BE2C (cell line): ENCODE measurements at regions not wholly inside any gene's neighbourhood (a gene's known extent, or its start where the extent isn't known, plus 50 kb on each side); places are given as distances from the start of the nearest gene placed in this dataset.

Experiments used
- DNase-seq: peaks from one replicate; pipeline ENCODE4 v3.0.0-alpha.2; 2020
- H3K27me3 ChIP-seq: fragments of 250-450 bp; sonication (Bioruptor Pico); 2 replicates; pipeline ENCODE4 v1.5.1; 2020; ENCODE audit warnings: mild to moderate bottlenecking
- H3K36me3 ChIP-seq: fragments of 250-450 bp; sonication (Bioruptor Pico); 2 replicates; pipeline ENCODE4 v1.5.1; 2020; ENCODE audit warnings: mild to moderate bottlenecking
- H3K4me1 ChIP-seq: fragments of 250-450 bp; sonication (Bioruptor Pico); 2 replicates; pipeline ENCODE4 v1.5.1; 2020
- H3K4me3 ChIP-seq: 2 replicates; pipeline ENCODE4 v1.5.1; 2011; ENCODE audit warnings: low read depth, low read length
- H3K9me3 ChIP-seq: fragments of 250-450 bp; sonication (Bioruptor Pico); 2 replicates; pipeline ENCODE4 v1.5.1; 2020
- TF ChIP-seq, protein P1 (sequence below): IDR thresholded peaks from 2 replicates; pipeline ENCODE4 v1.5.1; 2012; ENCODE audit warnings: mild to moderate bottlenecking, low read depth, low read length

DNA sequence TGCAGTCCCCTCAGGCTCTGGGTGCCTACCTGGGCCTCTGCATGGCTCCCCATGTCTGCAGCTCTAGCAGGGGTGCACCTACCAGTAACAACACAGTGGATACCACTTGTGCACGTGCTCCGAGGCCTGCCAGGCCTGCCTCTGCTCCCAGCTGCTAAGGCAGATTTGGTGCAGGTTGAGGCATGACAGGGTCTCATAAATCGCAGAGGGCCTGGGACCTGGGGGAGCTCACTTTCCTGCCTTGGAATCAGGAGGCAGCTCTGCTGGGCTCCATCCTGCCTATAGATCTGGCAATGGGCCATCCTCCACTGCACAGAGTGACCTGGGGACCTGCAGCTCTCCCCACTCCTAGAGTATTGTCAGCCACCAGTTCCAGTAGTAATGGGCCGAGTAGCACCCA lies 121.9 kb upstream of the CXCL14 start:
- TF ChIP-seq, protein P1, sequence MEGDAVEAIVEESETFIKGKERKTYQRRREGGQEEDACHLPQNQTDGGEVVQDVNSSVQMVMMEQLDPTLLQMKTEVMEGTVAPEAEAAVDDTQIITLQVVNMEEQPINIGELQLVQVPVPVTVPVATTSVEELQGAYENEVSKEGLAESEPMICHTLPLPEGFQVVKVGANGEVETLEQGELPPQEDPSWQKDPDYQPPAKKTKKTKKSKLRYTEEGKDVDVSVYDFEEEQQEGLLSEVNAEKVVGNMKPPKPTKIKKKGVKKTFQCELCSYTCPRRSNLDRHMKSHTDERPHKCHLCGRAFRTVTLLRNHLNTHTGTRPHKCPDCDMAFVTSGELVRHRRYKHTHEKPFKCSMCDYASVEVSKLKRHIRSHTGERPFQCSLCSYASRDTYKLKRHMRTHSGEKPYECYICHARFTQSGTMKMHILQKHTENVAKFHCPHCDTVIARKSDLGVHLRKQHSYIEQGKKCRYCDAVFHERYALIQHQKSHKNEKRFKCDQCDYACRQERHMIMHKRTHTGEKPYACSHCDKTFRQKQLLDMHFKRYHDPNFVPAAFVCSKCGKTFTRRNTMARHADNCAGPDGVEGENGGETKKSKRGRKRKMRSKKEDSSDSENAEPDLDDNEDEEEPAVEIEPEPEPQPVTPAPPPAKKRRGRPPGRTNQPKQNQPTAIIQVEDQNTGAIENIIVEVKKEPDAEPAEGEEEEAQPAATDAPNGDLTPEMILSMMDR, result no peak
- no peaks in the 10 kb centered on the region for H3K27me3 ChIP-seq

DNA sequence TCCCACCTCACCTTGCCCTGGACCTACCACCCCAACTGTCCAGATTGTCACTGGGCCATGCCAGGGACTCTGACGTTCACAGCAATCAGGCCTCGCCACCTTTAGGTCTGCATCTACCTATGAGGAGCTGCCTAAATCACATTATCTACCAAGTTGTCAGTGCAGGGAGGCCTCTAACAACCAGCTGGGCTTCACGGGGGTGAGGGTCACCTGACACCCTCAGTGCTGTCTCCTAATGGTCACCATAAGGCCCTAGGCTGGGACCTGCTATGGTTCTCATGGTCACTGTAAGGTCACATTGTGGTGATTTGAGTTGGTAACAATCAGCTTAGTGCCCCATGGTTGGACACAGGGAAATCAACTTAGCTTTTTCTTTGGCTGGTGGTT lies 119.2 kb upstream of the CXCL14 start:
- Histone ChIP-seq H3K9me3 (no peaks in the 10 kb centered on the region), H3K4me3 (no peak overlapping the region), H3K27me3 (no peaks in the 10 kb centered on the region), H3K36me3 (no peaks in the 10 kb centered on the region), H3K4me1 (no peaks in the 10 kb centered on the region)
- DNase-seq, result no peak
- TF ChIP-seq, protein P1, result no peak

More for the DNA sequence above, 121.9 kb upstream of the CXCL14 start:
- no peaks in the 10 kb centered on the region for H3K9me3 ChIP-seq
- H3K4me1 ChIP-seq, result no peaks in the 10 kb centered on the region
- no peak for DNase-seq
- no peak overlapping the region for H3K4me3 ChIP-seq
- no peaks in the 10 kb centered on the region for H3K36me3 ChIP-seq

DNA sequence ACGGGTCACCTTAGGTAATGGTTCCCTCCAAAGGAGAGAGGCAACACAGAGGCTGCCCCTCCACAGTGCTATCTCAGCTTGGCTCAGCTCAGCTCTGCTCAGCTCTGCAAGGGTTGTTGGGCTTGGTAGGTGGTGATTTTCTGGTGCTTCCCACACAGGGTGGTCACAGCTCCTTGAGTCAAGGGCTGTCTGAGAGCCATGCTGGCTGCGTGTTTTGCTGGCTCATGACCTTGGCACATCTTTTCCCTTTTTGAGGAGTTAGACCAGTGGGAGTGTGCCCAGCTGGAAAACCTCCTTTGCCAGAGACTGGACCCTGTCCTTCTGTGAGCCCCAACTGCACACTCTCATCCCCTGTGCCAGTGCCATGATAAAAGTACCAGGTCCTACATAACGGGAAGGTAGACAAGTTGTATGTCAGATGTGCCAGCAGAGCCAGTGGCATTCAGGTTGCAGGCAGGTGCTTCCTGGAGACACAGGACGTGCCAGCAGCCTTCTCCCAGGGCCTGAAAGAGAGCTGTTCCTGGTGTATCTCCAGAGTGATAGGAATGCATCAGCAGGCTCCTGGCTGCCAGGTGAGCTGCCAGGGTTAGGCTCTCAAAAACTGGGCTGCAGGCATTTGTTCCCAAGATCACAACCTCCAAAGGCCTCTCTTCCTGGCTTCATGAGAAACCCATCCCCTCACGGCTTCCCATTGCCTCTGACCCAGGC lies 118.6 kb upstream of the CXCL14 start:
- Histone ChIP-seq H3K4me3 (no peak overlapping the region), H3K36me3 (no peaks in the 10 kb centered on the region), H3K4me1 (no peaks in the 10 kb centered on the region), H3K27me3 (peaks cover 3% of the 10 kb centered on the region; the same call in 1 of the 2 replicates), H3K9me3 (no peaks in the 10 kb centered on the region)
- no peak for DNase-seq
- TF ChIP-seq, protein P1, result no peak

DNA sequence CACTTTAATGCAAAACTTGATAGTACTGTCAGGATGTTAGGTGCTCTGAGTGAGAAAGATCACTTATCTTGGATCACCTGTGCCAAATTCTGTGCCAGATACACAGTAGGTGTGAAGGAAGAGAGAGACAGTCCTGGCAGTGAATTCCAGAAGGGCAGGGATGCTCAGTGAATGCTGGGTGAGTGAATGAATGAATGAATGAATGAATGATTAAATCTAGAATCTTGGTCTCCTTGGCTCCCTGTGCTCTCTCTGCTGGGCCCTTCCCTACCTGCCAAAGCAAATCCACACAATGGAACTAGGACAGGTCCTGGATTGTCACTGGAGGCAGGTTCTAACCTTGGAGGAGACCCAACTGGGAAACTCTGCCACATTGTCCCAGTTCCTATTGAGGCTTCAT lies 117.5 kb upstream of the CXCL14 start:
- DNase-seq, result no peak
- Histone ChIP-seq H3K4me1 (no peaks in the 10 kb centered on the region), H3K4me3 (no peak overlapping the region), H3K27me3 (peaks cover 4% of the 10 kb centered on the region; the same call in 1 of the 2 replicates), H3K9me3 (no peaks in the 10 kb centered on the region), H3K36me3 (no peaks in the 10 kb centered on the region)
- TF ChIP-seq, protein P1, result no peak

DNA sequence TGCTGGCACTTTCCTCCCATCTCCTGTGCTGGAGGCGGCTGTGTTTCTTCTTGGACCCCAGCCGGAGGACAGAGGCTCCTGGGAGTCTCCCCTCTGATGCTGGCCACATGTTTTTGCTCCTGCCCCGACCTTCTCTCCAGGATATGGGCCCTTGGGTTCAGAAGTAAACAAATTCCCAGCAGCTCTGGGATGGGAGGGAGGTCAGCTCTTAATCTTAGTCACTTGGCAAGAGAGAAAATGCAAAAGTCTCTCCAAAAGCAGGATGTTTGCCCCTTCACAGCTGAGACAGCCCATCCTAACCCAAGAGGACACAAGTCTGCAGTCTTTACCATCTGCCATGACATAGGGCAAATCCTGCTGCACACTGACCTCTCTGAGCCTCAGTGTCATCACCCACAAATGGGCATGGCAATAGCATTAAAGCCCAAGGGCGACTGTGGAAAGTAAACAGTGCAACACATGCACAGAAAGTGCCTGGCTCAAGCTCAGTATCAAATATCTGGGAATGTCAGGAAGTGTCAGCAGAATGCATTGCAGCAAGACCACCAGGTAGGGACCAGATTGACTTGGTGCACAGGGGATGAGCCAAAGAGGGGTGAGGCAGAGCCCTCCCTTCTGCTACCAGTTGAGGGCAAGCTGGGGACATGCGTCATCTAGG lies 117.0 kb upstream of the CXCL14 start:
- Histone ChIP-seq H3K27me3 (peaks cover 4% of the 10 kb centered on the region; the same call in 1 of the 2 replicates), H3K4me3 (no peak overlapping the region)
- TF ChIP-seq, protein P1, result no peak

DNA sequence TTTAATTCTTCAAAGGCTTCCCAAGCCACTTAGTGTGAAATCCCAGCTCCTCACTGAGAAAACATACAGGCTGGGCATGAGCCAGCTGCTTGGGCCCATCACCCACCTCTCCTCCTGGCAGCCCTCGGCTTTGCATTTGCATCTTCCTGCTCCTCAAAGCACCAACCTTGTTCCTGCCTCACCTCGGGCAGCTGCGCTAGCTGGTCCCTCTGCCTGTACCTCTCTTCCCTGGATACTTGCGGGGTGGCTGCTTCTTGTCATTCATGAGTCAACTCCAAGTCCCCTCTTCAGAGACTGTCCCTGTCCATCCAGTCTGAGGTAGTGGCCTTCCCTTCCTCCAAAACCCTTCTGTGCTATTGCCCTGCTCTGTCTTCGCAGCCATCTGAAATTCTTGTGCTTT lies 116.1 kb upstream of the CXCL14 start:
- no peak overlapping the region for H3K4me3 ChIP-seq
- no peak for DNase-seq
- H3K9me3 ChIP-seq, result no peaks in the 10 kb centered on the region
- H3K4me1 ChIP-seq, result no peaks in the 10 kb centered on the region
- no peaks in the 10 kb centered on the region for H3K36me3 ChIP-seq
- TF ChIP-seq, protein P1, result no peak
- H3K27me3 ChIP-seq, result peaks cover 4% of the 10 kb centered on the region; the same call in 1 of the 2 replicates

More for the DNA sequence above, 117.0 kb upstream of the CXCL14 start:
- H3K9me3 ChIP-seq, result no peaks in the 10 kb centered on the region
- no peak for DNase-seq
- no peaks in the 10 kb centered on the region for H3K36me3 ChIP-seq
- no peaks in the 10 kb centered on the region for H3K4me1 ChIP-seq
